HG03064 (cell line): ENCODE measurements at regions not wholly inside any gene's neighbourhood (a gene's known extent, or its start where the extent isn't known, plus 50 kb on each side); places are given as distances from the start of the nearest gene placed in this dataset.

Experiments
- ATAC-seq: cut with Tn5 transposase; IDR thresholded peaks from one replicate; pipeline ENCODE4 v1.9.1; 2021; ENCODE audit warnings: low read depth; ENCODE audit not compliant: unreplicated experiment

DNA sequence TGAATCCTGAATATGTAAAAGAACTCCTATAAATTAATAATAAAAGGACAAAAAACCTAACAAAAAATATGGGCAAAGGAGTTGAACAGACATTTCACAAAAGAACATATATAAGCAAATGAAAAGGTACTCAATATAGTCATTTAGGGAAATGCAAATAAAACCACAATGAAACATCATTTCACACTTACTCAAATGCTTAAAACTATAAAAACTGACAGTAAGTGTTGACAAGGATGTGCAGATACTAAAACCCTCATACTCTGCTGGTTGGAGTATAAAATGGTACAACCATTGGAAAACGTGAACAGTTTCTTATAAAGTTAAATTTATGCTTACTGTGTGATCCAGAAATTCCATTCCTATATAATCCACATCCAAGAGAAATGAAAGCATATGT lies 247.1 kb downstream of the GXYLT1 start:
- no peak for ATAC-seq

- no peak for ATAC-seq
Observed at GRCh38 chr12:41893491-41893890, 251.2 kb downstream of the GXYLT1 start.

DNA sequence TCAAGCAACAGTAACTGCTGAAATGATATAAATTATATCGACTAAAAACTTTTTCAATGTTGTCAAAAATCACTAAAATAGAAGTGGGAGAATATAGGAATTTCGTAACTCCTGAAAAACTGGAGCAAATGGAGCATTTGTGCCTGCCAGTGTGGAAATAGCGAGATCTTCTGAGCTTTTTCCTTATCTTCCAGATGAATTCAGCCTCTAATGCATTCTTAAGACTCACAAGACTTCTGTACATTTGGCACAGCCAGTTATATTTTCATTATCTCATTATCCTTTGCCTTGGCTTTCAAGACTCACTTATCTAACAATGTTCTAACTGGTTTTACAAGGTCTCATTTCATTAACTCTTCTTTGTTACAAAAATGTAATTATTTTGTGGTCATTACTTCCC lies 252.4 kb downstream of the GXYLT1 start:
- no peak for ATAC-seq

DNA sequence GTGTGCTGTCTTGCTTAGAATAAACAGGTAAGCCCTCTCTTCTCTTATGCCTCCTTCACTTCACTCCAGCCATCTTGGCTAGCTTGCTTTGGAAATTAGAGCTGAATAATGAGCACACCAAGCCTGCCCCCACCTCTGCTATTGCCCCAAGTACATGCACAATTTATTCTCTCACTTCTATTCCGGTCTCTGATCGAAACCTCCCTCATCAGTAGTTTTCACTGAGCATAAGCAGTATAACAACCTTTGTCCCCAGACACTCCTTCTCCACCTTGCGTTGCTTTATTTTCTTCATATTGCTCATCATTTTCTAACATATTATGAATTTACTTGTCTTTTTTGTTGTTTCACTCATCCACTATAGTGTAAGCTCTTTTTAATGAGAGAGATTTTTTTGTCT lies 253.4 kb downstream of the GXYLT1 start:
- no peak for ATAC-seq

- ATAC-seq = no peak
Observed at GRCh38 chr12:41888285-41888684, 256.4 kb downstream of the GXYLT1 start.

DNA sequence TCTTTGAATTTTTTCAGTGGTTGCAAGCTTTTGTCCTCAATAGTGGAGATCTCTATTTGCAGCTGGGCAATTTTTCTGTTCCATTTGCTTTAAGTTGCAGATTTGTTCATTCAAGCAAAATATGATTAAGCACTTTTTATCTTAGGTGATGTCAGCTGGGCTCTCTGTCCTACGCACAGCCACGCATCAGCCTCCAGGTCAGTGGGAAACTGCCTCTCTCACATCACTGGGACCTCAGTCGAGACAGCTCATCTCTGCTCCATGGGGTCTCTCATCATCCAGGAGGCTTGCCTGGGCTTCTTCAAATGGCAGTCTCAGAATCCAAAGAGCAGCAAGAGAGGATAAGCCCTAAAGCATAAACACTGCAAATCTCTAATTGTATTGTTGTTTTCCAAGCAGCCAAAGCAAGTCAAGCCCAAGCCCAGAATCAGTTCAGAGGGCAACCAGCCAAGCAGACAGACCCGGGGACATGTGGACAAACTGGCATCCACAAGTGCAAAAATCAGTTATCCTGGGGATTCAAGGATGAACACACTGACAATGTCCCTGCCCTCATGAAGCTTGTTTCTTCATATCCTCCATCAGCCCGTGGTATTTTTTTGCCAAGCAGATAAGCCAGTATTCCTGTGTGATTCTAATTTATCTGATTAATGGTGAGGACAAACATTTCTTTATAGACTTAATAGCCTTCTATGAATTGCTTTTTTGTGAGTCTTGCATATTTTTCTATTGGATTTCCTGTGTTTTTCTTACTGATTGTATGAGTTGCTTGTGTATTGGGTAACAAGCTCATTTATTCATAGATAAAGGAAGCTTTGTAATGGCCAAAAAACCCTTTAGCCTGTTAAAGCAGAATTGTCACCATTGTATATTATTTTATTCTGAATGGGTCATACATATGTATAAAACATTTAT lies 262.5 kb downstream of the GXYLT1 start:
- no peak for ATAC-seq

DNA sequence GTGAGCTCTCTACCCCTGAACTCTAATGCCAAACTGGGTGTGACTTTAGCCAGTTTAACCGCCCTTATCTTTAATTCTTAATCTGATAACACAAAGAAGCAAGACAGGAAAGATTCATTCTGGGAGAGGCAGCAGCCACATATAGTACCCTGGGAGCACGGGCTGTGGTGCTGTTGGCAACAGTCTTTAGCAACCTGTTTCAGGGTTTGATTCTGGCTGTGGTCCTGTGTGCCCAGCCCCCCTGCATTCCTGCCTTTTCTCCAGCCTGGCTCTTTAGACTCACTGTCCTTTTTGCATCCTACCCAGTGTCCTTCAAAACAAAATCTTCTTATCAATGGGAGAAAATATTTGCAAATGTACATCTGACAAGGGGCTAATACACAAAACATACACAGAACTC lies 275.2 kb downstream of the GXYLT1 start:
- ATAC-seq = no peak

DNA sequence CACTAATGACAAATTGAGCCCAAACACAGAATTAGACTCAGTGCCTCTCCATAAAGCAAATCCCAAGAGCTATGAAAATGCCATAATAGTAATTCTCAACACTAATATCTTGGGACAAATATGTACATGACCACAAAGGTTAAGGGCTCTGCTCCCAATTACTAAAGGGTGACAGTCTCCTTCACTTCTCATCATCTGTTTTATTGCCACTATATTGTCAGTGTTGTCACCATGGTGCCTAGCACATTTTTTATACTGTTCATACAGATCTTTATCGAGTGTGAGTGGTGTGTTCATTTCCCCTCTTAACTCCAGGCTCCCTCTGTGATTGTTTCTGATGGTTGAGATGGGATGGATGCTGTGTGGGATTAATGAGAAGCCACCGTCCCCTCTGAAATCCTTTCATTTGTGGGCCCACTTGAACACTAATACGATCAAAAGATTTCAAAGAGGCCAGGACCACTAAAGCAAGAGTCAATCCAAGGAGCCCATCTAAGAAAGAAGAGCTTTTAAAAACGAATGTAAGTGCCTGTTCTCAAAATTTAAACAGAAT lies 277.7 kb downstream of the GXYLT1 start:
- ATAC-seq = no peak

GRCh38 chr12:41856228-41856627 lies 288.4 kb downstream of the GXYLT1 start:
- ATAC-seq = no peak

DNA sequence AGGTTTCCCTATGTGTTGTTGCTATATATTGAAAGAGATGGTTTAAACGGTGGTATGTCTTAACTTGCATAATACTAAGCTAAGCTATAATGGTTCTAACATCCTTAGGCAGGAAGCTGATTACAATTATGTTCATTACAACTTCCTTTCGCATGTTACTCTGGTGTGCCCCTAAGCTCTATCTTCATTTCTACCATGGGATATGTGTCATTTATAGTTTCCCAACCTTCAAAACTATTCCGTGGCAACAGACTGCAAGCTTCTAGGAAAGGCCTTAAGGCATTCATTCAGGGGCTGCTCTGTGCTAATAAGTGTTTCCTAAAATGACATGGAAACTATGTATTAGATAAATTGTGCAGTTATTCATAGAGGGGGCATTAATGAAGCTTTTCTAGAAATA lies 294.6 kb downstream of the GXYLT1 start:
- no peak for ATAC-seq

GRCh38 chr12:41846718-41847117 lies 298.0 kb downstream of the GXYLT1 start:
- no peak for ATAC-seq

DNA sequence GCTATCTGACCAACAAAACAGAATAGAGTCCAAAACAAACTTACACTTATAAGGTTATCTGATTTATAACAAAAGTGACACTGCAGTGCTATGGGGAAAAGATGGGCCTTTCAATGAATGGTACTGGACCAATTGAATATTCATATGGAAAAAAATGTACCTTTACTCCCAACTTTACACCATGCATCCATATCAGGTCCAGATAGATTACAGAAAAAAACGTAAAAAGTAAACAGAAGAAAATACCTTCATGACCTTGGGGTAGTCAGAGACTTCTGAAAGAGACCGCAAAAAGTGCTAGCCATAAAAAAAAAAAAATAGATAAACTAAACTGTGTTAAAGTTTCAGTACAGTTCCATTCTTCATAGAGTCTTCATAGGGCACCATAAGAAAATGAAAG lies 308.3 kb downstream of the GXYLT1 start:
- ATAC-seq = no peak

DNA sequence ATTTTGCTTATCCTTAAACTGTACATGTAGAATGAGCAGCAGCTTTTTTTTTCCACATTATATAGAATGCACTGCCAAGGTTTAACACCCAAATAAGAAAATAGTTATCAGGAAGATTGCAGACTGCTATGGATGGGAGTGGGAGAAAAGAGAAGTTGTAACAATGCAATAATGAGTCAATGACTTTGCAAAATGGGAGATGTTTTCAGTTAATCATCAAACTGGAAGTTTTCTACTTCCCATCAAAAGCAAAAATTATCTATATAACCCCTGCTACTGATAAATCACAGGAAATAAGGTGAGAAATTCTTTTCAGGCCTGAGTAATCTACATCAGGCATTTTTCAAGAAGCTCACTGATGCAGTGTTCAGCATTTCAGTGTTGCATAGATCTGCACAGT lies 309.1 kb downstream of the GXYLT1 start:
- ATAC-seq = no peak

- no peak for ATAC-seq
Observed at GRCh38 chr12:41819948-41820347, 324.7 kb downstream of the GXYLT1 start.

GRCh38 chr12:41804026-41804425 lies 340.6 kb downstream of the GXYLT1 start:
- ATAC-seq = no peak

GRCh38 chr12:41802803-41803202 lies 341.9 kb downstream of the GXYLT1 start:
- ATAC-seq = no peak

- no peak for ATAC-seq
Observed at GRCh38 chr12:41801261-41801660, 343.4 kb downstream of the GXYLT1 start.

GRCh38 chr12:41799671-41800070 lies 345.0 kb downstream of the GXYLT1 start:
- ATAC-seq = no peak

- no peak for ATAC-seq
Observed at GRCh38 chr12:41795910-41796309, 348.8 kb downstream of the GXYLT1 start.

DNA sequence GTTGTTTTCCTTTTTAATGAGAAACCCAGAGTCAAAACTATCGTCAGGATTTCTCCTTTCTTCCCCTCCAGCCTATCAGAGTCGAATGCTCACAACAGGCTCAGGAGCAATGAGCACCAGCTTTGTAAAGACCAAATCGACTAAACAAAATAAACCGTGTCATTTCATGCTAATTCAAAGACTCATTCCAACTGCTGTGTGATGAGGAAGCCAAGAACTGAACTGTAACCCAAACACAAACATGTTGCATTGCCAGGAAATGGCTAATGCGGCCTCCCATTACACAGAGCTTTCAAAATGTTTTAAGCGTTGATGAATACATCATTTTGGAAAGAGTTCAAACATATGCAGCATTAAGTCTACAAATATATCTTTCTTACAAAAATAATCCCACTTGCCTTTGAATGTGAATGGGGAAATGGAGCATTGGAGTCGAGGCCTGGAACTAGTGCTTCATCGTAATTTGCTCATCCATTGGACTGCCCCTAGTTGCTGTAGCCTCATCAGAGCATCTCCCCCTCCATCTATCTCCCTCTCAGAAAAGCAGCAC lies 349.5 kb downstream of the GXYLT1 start:
- no peak for ATAC-seq

- ATAC-seq = no peak
Observed at GRCh38 chr12:41794336-41794735, 350.3 kb downstream of the GXYLT1 start.

GRCh38 chr12:41784957-41785356 lies 359.7 kb downstream of the GXYLT1 start:
- ATAC-seq = no peak
